GM12878 (cell line): ENCODE measurements at regions not wholly inside any gene's neighbourhood (a gene's known extent, or its start where the extent isn't known, plus 50 kb on each side); places are given as distances from the start of the nearest gene placed in this dataset.

Experiments used
- ATF7 ChIP-seq: fragments of 450-650 bp; IDR thresholded peaks from 2 replicates; pipeline ENCODE4 v1.6.1; 2016; ENCODE audit warnings: low read depth, mild to moderate bottlenecking
- CBFB ChIP-seq: IDR thresholded peaks from 2 replicates; pipeline ENCODE4 v1.6.1; 2016; ENCODE audit warnings: antibody characterized with exemption, low read depth
- EP300 ChIP-seq, 2 experiments: fragments of 150-350 bp in 1 of 2; IDR thresholded peaks; 2 replicates each; pipeline ENCODE4 v1.6.1; 2011 to 2012; ENCODE audit warnings: low read depth in 2 of 2, low read length in 2 of 2, borderline replicate concordance in 1 of 2, improper control_type of control experiment in 1 of 2, inconsistent platforms in 1 of 2; ENCODE audit not compliant: control insufficient read depth in 1 of 2
- ESRRA ChIP-seq: IDR thresholded peaks from 2 replicates; pipeline ENCODE4 v1.6.1; 2012; ENCODE audit warnings: mild to moderate bottlenecking, low read length, improper control_type of control experiment
- ETV6 ChIP-seq, 2 experiments: fragments of 450-650 bp in 1 of 2; IDR thresholded peaks in 1 of 2; conservative IDR thresholded peaks in 1 of 2; 2 replicates each; pipeline ENCODE4 v1.6.1; 2014; ENCODE audit warnings: antibody characterized with exemption in 1 of 2, borderline replicate concordance in 1 of 2, low read depth in 1 of 2, mild to moderate bottlenecking in 1 of 2, moderate library complexity in 1 of 2
- FOS ChIP-seq: IDR thresholded peaks from 3 replicates; pipeline ENCODE4 v1.6.1; 2011; ENCODE audit warnings: borderline replicate concordance; ENCODE audit not compliant: insufficient read length; ENCODE audit errors: extremely low read depth
- FOXM1 ChIP-seq: IDR thresholded peaks from 2 replicates; pipeline ENCODE4 v1.6.1; 2012; ENCODE audit warnings: low read depth, mild to moderate bottlenecking, inconsistent platforms, low read length, moderate library complexity
- HDAC2 ChIP-seq: fragments of 200-600 bp; sonication (generic); IDR thresholded peaks from 2 replicates; pipeline ENCODE4 v1.6.1; 2017
- MTA3 ChIP-seq: IDR thresholded peaks from 2 replicates; pipeline ENCODE4 v1.6.1; 2012; ENCODE audit warnings: low read length, inconsistent platforms, borderline replicate concordance
- NBN ChIP-seq: fragments of 450-650 bp; IDR thresholded peaks from 2 replicates; pipeline ENCODE4 v1.6.1; 2016
- NRF1 ChIP-seq: conservative IDR thresholded peaks from 2 replicates; pipeline ENCODE4 v1.6.1; 2011; ENCODE audit warnings: mild to moderate bottlenecking, low read depth, low read length, improper control_type of control experiment
- RUNX3 ChIP-seq: IDR thresholded peaks from 2 replicates; pipeline ENCODE4 v1.6.1; 2012; ENCODE audit warnings: low read length, inconsistent platforms
- SMAD1 ChIP-seq: fragments of 450-650 bp; IDR thresholded peaks from 2 replicates; pipeline ENCODE4 v1.6.1; 2018; ENCODE audit warnings: mild to moderate bottlenecking, low read depth; ENCODE audit not compliant: partially characterized antibody
- SP1 ChIP-seq: IDR thresholded peaks from one replicate; pipeline ENCODE4 v1.6.1; 2011; ENCODE audit warnings: low read depth, low read length
- SREBF1 ChIP-seq: IDR thresholded peaks from 2 replicates; pipeline ENCODE4 v1.6.1; 2012; ENCODE audit warnings: mild to moderate bottlenecking, low read length
- ZNF217 ChIP-seq: fragments of 450-650 bp; IDR thresholded peaks from 2 replicates; pipeline ENCODE4 v1.6.1; 2017; ENCODE audit warnings: antibody characterized with exemption, mild to moderate bottlenecking
- ZNF24 ChIP-seq: fragments of 450-650 bp; IDR thresholded peaks from 2 replicates; pipeline ENCODE4 v1.6.1; 2017; ENCODE audit warnings: antibody characterized with exemption, mild to moderate bottlenecking
- ZSCAN29 ChIP-seq: fragments of 450-650 bp; IDR thresholded peaks from 2 replicates; pipeline ENCODE4 v1.6.1; 2017; ENCODE audit warnings: mild to moderate bottlenecking, moderate library complexity
- TF ChIP-seq, protein P1 (sequence below): IDR thresholded peaks from 2 replicates; pipeline ENCODE4 v1.6.1; 2011; ENCODE audit warnings: borderline replicate concordance, low read depth, mild to moderate bottlenecking, moderate library complexity, mixed read lengths, low read length; ENCODE audit not compliant: insufficient read depth; ENCODE audit errors: extremely low read length
- TF ChIP-seq, protein P2 (sequence below): fragments of 450-650 bp; formaldehyde crosslinking; IDR thresholded peaks from 2 replicates; pipeline ENCODE4 v1.4.0; 2020; ENCODE audit warnings: mild to moderate bottlenecking, moderate library complexity
- TF ChIP-seq, protein P3 (sequence below): fragments of 450-650 bp; IDR thresholded peaks from 2 replicates; pipeline ENCODE4 v1.6.1; 2017; ENCODE audit warnings: mild to moderate bottlenecking, low read depth, inconsistent platforms; ENCODE audit not compliant: poor library complexity, severe bottlenecking
- TF ChIP-seq, protein P4 (sequence below): fragments of 450-650 bp; formaldehyde crosslinking; IDR thresholded peaks from 2 replicates; pipeline ENCODE4 v1.5.0; 2022; ENCODE audit warnings: mild to moderate bottlenecking, missing genetic modification characterization

DNA sequence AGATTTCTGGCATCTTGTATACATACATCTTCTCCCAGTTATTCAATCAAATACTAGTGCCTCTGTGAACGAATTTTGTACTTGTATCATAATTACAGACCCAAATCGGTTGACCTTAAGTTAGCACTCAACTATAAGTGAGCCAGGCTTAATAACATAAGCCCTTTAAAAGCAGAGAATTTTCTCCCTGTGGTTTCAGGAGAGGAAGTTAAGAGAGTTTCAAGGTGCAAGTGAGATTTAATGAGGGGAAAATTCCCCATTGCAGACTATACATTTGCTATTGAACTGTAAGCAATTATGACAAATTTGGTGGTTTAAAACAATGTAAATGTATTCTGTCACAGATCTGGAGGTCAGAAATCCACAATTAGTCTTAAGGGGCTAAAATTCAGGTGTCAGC is 261.9 kb upstream of the NREP start (continued):
- TF ChIP-seq, protein P1, sequence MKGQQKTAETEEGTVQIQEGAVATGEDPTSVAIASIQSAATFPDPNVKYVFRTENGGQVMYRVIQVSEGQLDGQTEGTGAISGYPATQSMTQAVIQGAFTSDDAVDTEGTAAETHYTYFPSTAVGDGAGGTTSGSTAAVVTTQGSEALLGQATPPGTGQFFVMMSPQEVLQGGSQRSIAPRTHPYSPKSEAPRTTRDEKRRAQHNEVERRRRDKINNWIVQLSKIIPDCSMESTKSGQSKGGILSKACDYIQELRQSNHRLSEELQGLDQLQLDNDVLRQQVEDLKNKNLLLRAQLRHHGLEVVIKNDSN: no peak
- 0 out of 2 replicates have a peak, but pooled peaks have one; percentile 51 for TF ChIP-seq NBN
- no peak for TF ChIP-seq ZSCAN29
- TF ChIP-seq FOS: no peak
- no peak for TF ChIP-seq HDAC2
- TF ChIP-seq, protein P2, sequence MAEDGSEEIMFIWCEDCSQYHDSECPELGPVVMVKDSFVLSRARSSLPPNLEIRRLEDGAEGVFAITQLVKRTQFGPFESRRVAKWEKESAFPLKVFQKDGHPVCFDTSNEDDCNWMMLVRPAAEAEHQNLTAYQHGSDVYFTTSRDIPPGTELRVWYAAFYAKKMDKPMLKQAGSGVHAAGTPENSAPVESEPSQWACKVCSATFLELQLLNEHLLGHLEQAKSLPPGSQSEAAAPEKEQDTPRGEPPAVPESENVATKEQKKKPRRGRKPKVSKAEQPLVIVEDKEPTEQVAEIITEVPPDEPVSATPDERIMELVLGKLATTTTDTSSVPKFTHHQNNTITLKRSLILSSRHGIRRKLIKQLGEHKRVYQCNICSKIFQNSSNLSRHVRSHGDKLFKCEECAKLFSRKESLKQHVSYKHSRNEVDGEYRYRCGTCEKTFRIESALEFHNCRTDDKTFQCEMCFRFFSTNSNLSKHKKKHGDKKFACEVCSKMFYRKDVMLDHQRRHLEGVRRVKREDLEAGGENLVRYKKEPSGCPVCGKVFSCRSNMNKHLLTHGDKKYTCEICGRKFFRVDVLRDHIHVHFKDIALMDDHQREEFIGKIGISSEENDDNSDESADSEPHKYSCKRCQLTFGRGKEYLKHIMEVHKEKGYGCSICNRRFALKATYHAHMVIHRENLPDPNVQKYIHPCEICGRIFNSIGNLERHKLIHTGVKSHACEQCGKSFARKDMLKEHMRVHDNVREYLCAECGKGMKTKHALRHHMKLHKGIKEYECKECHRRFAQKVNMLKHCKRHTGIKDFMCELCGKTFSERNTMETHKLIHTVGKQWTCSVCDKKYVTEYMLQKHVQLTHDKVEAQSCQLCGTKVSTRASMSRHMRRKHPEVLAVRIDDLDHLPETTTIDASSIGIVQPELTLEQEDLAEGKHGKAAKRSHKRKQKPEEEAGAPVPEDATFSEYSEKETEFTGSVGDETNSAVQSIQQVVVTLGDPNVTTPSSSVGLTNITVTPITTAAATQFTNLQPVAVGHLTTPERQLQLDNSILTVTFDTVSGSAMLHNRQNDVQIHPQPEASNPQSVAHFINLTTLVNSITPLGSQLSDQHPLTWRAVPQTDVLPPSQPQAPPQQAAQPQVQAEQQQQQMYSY: no peak
- TF ChIP-seq, protein P3, sequence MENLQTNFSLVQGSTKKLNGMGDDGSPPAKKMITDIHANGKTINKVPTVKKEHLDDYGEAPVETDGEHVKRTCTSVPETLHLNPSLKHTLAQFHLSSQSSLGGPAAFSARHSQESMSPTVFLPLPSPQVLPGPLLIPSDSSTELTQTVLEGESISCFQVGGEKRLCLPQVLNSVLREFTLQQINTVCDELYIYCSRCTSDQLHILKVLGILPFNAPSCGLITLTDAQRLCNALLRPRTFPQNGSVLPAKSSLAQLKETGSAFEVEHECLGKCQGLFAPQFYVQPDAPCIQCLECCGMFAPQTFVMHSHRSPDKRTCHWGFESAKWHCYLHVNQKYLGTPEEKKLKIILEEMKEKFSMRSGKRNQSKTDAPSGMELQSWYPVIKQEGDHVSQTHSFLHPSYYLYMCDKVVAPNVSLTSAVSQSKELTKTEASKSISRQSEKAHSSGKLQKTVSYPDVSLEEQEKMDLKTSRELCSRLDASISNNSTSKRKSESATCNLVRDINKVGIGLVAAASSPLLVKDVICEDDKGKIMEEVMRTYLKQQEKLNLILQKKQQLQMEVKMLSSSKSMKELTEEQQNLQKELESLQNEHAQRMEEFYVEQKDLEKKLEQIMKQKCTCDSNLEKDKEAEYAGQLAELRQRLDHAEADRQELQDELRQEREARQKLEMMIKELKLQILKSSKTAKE: peak; percentile 46
- TF ChIP-seq, protein P4, sequence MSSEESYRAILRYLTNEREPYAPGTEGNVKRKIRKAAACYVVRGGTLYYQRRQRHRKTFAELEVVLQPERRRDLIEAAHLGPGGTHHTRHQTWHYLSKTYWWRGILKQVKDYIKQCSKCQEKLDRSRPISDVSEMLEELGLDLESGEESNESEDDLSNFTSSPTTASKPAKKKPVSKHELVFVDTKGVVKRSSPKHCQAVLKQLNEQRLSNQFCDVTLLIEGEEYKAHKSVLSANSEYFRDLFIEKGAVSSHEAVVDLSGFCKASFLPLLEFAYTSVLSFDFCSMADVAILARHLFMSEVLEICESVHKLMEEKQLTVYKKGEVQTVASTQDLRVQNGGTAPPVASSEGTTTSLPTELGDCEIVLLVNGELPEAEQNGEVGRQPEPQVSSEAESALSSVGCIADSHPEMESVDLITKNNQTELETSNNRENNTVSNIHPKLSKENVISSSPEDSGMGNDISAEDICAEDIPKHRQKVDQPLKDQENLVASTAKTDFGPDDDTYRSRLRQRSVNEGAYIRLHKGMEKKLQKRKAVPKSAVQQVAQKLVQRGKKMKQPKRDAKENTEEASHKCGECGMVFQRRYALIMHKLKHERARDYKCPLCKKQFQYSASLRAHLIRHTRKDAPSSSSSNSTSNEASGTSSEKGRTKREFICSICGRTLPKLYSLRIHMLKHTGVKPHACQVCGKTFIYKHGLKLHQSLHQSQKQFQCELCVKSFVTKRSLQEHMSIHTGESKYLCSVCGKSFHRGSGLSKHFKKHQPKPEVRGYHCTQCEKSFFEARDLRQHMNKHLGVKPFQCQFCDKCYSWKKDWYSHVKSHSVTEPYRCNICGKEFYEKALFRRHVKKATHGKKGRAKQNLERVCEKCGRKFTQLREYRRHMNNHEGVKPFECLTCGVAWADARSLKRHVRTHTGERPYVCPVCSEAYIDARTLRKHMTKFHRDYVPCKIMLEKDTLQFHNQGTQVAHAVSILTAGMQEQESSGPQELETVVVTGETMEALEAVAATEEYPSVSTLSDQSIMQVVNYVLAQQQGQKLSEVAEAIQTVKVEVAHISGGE (CRISPR knock-in tag): no peak
- no peak for TF ChIP-seq SMAD1
- no peak; the same call in 1 of the 2 replicates for TF ChIP-seq FOXM1
- no peak for TF ChIP-seq ETV6 (conservative IDR thresholded peaks at IDR 0.05 in 1 of 2, IDR thresholded peaks at IDR 0.05 in 1 of 2; ENCODE audit: borderline replicate concordance in 1 of 2, low read depth in 1 of 2)
- no peak for TF ChIP-seq NRF1
- no peak for TF ChIP-seq SP1
- TF ChIP-seq ESRRA: no peak
- TF ChIP-seq RUNX3: peak; percentile 68
- TF ChIP-seq ZNF24: 0 out of 2 replicates have a peak, but pooled peaks have one; percentile 54
- TF ChIP-seq MTA3: no peak
- peak; percentile 78; the same call in 1 of the 2 replicates for TF ChIP-seq ZNF217
- TF ChIP-seq ATF7: peak; percentile 34; the same call in 1 of the 2 replicates
- peak in 1 of 2 experiments; percentile 63; a peak in 2 of 4 replicates for TF ChIP-seq EP300 (IDR thresholded peaks at IDR 0.05; ENCODE audit: borderline replicate concordance in 1 of 2, control insufficient read depth in 1 of 2, low read depth in 2 of 2, low read length in 2 of 2)
- TF ChIP-seq SREBF1: no peak
- no peak for TF ChIP-seq CBFB
